ENCODE measurements at regions not wholly inside any gene's neighbourhood (a gene's known extent, or its start where the extent isn't known, plus 50 kb on each side); places are given as distances from the start of the nearest gene placed in this dataset.
"Not testable (repeated sequence)": the region's sequence is repeated elsewhere in the genome, so short reads cannot be mapped to it uniquely, and the experiment has no call there.

- TF ChIP-seq, protein P1, sequence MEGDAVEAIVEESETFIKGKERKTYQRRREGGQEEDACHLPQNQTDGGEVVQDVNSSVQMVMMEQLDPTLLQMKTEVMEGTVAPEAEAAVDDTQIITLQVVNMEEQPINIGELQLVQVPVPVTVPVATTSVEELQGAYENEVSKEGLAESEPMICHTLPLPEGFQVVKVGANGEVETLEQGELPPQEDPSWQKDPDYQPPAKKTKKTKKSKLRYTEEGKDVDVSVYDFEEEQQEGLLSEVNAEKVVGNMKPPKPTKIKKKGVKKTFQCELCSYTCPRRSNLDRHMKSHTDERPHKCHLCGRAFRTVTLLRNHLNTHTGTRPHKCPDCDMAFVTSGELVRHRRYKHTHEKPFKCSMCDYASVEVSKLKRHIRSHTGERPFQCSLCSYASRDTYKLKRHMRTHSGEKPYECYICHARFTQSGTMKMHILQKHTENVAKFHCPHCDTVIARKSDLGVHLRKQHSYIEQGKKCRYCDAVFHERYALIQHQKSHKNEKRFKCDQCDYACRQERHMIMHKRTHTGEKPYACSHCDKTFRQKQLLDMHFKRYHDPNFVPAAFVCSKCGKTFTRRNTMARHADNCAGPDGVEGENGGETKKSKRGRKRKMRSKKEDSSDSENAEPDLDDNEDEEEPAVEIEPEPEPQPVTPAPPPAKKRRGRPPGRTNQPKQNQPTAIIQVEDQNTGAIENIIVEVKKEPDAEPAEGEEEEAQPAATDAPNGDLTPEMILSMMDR (IDR thresholded peaks at IDR 0.05; ENCODE audit: low read depth, low read length, missing control alignments), result no peak
- Histone ChIP-seq H3K27ac (no peak overlapping the region), H3K27me3 (replicated peaks) (no peaks in the 10 kb centered on the region), H3K36me3 (replicated peaks) (no peaks in the 10 kb centered on the region), H3K4me3 (ENCODE audit: low read depth, low read length) (no peak overlapping the region)
- no peak for DNase-seq
- in situ Hi-C loops (cut with HindIII; ENCODE audit: low pct_ligation_motif_present, low sequenced_read_pairs), result no loop called here
Observed at GRCh38 chr9:73284377-73284776, 132.7 kb downstream of the ANXA1 start.

- no peaks in the 10 kb centered on the region for H3K36me3 ChIP-seq (replicated peaks)
- no peak overlapping the region for H3K4me3 ChIP-seq (ENCODE audit: low read depth, low read length)
- no peak for DNase-seq
Observed at GRCh38 chr9:73294336-73294735, 142.7 kb downstream of the ANXA1 start.

GRCh38 chr9:73325983-73326382, 174.3 kb downstream of the ANXA1 start:
- H3K27me3 ChIP-seq (replicated peaks), result no peaks in the 10 kb centered on the region
- in situ Hi-C loops (cut with HindIII; ENCODE audit: low pct_ligation_motif_present, low sequenced_read_pairs), result no loop called here
- no peak overlapping the region for H3K27ac ChIP-seq
- no peak for DNase-seq
- no peak overlapping the region for H3K4me3 ChIP-seq (ENCODE audit: low read depth, low read length)
- no peaks in the 10 kb centered on the region for H3K36me3 ChIP-seq (replicated peaks)
- TF ChIP-seq, protein P1 (IDR thresholded peaks at IDR 0.05; ENCODE audit: low read depth, low read length, missing control alignments), result no peak

More at GRCh38 chr9:73294336-73294735, 142.7 kb downstream of the ANXA1 start:
- no peaks in the 10 kb centered on the region for H3K27me3 ChIP-seq (replicated peaks)
- H3K27ac ChIP-seq, result no peak overlapping the region
- in situ Hi-C loops (cut with HindIII; ENCODE audit: low pct_ligation_motif_present, low sequenced_read_pairs), result no loop called here
- TF ChIP-seq, protein P1 (IDR thresholded peaks at IDR 0.05; ENCODE audit: low read depth, low read length, missing control alignments), result no peak

DNA sequence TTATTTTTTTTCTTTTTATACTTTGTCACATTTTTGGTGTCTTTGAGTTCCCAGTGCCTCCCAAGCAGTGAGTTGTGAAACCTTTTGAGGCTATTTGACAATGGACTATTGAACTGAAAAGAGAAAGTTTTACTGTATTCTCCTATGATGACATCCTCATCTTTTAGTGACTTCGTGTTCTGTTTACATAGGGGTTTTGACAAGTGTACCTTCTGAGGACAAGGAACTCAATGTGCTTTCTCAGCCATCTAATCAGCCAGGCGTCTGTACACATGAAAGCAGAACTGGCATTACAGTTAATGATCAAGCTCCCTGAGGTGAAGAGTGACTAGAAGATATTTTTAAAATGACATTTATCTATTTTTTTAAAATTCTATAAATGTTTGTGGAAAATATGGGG, 175.5 kb downstream of the ANXA1 start:
- Histone ChIP-seq H3K4me3 (ENCODE audit: low read depth, low read length) (no peak overlapping the region), H3K36me3 (replicated peaks) (no peaks in the 10 kb centered on the region), H3K27me3 (replicated peaks) (no peaks in the 10 kb centered on the region), H3K27ac (no peak overlapping the region)
- DNase-seq, result no peak
- TF ChIP-seq, protein P1 (IDR thresholded peaks at IDR 0.05; ENCODE audit: low read depth, low read length, missing control alignments), result no peak
- in situ Hi-C loops (cut with HindIII; ENCODE audit: low pct_ligation_motif_present, low sequenced_read_pairs), result no loop called here

GRCh38 chr9:73337182-73337581, 185.5 kb downstream of the ANXA1 start:
- H3K4me3 ChIP-seq (ENCODE audit: low read depth, low read length); in situ Hi-C loops (cut with HindIII; ENCODE audit: low pct_ligation_motif_present, low sequenced_read_pairs); DNase-seq; H3K27ac ChIP-seq; H3K36me3 ChIP-seq (replicated peaks); H3K27me3 ChIP-seq (replicated peaks): not testable (repeated sequence)

GRCh38 chr9:73344060-73344459, 192.4 kb downstream of the ANXA1 start:
- Histone ChIP-seq H3K27me3 (replicated peaks) (no peaks in the 10 kb centered on the region), H3K4me3 (ENCODE audit: low read depth, low read length) (no peak overlapping the region), H3K27ac (no peak overlapping the region), H3K36me3 (replicated peaks) (no peaks in the 10 kb centered on the region)
- TF ChIP-seq, protein P1 (IDR thresholded peaks at IDR 0.05; ENCODE audit: low read depth, low read length, missing control alignments), result no peak
- in situ Hi-C loops (cut with HindIII; ENCODE audit: low pct_ligation_motif_present, low sequenced_read_pairs), result no loop called here
- DNase-seq, result no peak

Data from brain microvascular endothelial cell (primary cell).